ENCODE measurements at regions not wholly inside any gene's neighbourhood (a gene's known extent, or its start where the extent isn't known, plus 50 kb on each side); places are given as distances from the start of the nearest gene placed in this dataset.
"Not testable (repeated sequence)": the region's sequence is repeated elsewhere in the genome, so short reads cannot be mapped to it uniquely, and the experiment has no call there.

DNA sequence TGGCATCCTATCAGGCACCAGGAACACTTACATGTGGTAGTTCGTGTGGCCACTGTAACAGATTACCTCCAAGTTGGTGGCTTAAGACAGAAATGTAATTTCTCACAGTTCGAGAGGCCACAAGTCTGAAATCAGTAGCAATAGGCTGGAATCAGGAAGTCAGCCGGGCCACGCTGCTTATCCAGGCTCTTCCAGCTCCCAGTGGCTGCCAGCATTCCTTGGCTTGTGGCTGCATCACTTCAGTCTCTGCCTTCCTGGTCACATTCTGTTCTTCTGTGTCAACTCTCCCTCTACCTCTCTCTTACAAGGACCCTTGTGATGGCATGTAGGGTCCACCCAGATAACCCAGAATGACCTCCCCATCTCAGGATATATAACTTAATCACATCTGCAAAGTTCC is 78.7 kb upstream of the MSX2 start (continued):
- no peak for TF ChIP-seq POU6F1 (CRISPR knock-in tag; IDR thresholded peaks at IDR 0.05; ENCODE audit: borderline replicate concordance, low read depth)
- TF ChIP-seq TOX (CRISPR knock-in tag; IDR thresholded peaks at IDR 0.05; ENCODE audit: borderline replicate concordance) = no peak
- TF ChIP-seq, protein P1, sequence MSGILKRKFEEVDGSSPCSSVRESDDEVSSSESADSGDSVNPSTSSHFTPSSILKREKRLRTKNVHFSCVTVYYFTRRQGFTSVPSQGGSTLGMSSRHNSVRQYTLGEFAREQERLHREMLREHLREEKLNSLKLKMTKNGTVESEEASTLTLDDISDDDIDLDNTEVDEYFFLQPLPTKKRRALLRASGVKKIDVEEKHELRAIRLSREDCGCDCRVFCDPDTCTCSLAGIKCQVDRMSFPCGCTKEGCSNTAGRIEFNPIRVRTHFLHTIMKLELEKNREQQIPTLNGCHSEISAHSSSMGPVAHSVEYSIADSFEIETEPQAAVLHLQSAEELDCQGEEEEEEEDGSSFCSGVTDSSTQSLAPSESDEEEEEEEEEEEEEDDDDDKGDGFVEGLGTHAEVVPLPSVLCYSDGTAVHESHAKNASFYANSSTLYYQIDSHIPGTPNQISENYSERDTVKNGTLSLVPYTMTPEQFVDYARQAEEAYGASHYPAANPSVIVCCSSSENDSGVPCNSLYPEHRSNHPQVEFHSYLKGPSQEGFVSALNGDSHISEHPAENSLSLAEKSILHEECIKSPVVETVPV (CRISPR knock-in tag; IDR thresholded peaks at IDR 0.05) = no peak
- TF ChIP-seq SNAI2 (CRISPR knock-in tag; IDR thresholded peaks at IDR 0.05) = no peak
- no peak for TF ChIP-seq ESRRG (CRISPR knock-in tag; IDR thresholded peaks at IDR 0.05)
- no peak for TF ChIP-seq CSDC2 (CRISPR knock-in tag; IDR thresholded peaks at IDR 0.05)
- no peak for TF ChIP-seq ARNTL (CRISPR knock-in tag; IDR thresholded peaks at IDR 0.05; ENCODE audit: borderline replicate concordance, low read depth)

GRCh38 chr5:174648618-174649017 is 75.8 kb upstream of the MSX2 start:
- not testable (repeated sequence) for ATAC-seq

- ATAC-seq = no peak
- TF ChIP-seq OSR1 (CRISPR knock-in tag; IDR thresholded peaks at IDR 0.05) (no peak), CSDC2 (CRISPR knock-in tag; IDR thresholded peaks at IDR 0.05) (no peak)
- TF ChIP-seq, protein P1 (CRISPR knock-in tag; IDR thresholded peaks at IDR 0.05) = no peak
These were observed 75.0 kb upstream of the MSX2 start for GRCh38 chr5:174649391-174649790.

DNA sequence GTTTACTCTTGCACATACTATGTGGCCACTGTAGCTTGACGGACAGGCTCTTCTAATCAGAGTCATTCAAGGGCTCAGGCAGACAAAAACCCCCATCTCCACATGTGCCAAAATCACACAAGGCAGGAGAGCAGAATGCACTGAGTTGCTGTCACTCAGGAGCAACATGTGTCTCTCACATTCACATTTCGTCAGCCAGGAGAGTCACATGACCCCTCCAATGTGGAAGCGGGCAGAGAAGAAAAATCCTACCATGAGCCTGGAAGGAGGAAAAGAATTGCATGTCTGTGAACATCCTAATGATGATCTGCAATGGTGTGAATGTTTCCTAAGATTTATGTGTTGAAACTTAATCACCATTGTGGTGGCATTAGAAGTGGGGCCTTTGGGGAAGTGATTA is 69.9 kb upstream of the MSX2 start:
- ATAC-seq = no peak

DNA sequence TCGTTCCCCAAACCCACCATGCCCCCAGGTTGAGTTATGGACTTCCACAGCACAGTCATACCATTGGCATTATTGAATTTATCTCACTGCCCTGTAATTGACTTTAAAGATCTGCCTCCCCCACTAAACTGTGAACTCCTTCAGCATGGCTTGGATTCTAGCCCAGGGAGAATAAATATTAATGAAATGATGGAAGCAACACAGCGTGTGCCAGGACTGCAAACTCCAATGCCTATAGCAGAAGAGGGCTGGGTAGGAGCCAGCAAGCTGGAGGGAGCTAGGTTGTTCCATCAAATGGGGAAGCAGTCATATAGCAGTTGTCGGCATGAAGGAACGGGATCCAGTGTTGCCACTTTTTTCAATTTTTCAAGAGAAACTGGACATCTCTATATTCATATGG is 69.0 kb upstream of the MSX2 start:
- no peak for ATAC-seq

More for the DNA sequence above, 69.9 kb upstream of the MSX2 start:
- TF ChIP-seq RARB (CRISPR knock-in tag; IDR thresholded peaks at IDR 0.05) (no peak), SNAI2 (CRISPR knock-in tag; IDR thresholded peaks at IDR 0.05) (no peak), CSDC2 (CRISPR knock-in tag; IDR thresholded peaks at IDR 0.05) (no peak), BACH2 (CRISPR knock-in tag; IDR thresholded peaks at IDR 0.05; ENCODE audit: borderline replicate concordance) (no peak), GLIS3 (CRISPR knock-in tag; IDR thresholded peaks at IDR 0.05) (no peak), ZC3H10 (CRISPR knock-in tag; IDR thresholded peaks at IDR 0.05) (no peak), ESRRG (CRISPR knock-in tag; IDR thresholded peaks at IDR 0.05) (no peak)

More for the DNA sequence above, 69.0 kb upstream of the MSX2 start:
- TF ChIP-seq ZFP30 (CRISPR knock-in tag; IDR thresholded peaks at IDR 0.05) = no peak
- TF ChIP-seq ZFP3 (CRISPR knock-in tag; IDR thresholded peaks at IDR 0.05) = no peak
- TF ChIP-seq ZNF8 (CRISPR knock-in tag; IDR thresholded peaks at IDR 0.05) = no peak
- no peak for TF ChIP-seq ZNF70 (CRISPR knock-in tag; IDR thresholded peaks at IDR 0.05)
- no peak for TF ChIP-seq GLIS3 (CRISPR knock-in tag; IDR thresholded peaks at IDR 0.05)
- TF ChIP-seq TOX (CRISPR knock-in tag; IDR thresholded peaks at IDR 0.05; ENCODE audit: borderline replicate concordance) = no peak
- no peak for TF ChIP-seq RARB (CRISPR knock-in tag; IDR thresholded peaks at IDR 0.05)
- TF ChIP-seq, protein P1 (CRISPR knock-in tag; IDR thresholded peaks at IDR 0.05) = no peak
- TF ChIP-seq, protein P2, sequence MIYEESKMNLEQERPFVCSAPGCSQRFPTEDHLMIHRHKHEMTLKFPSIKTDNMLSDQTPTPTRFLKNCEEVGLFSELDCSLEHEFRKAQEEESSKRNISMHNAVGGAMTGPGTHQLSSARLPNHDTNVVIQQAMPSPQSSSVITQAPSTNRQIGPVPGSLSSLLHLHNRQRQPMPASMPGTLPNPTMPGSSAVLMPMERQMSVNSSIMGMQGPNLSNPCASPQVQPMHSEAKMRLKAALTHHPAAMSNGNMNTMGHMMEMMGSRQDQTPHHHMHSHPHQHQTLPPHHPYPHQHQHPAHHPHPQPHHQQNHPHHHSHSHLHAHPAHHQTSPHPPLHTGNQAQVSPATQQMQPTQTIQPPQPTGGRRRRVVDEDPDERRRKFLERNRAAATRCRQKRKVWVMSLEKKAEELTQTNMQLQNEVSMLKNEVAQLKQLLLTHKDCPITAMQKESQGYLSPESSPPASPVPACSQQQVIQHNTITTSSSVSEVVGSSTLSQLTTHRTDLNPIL (CRISPR knock-in tag; IDR thresholded peaks at IDR 0.05; ENCODE audit: low read depth) = no peak
- TF ChIP-seq BACH2 (CRISPR knock-in tag; IDR thresholded peaks at IDR 0.05; ENCODE audit: borderline replicate concordance) = no peak
- no peak for TF ChIP-seq ZC3H10 (CRISPR knock-in tag; IDR thresholded peaks at IDR 0.05)
- TF ChIP-seq OSR1 (CRISPR knock-in tag; IDR thresholded peaks at IDR 0.05) = no peak
- no peak for TF ChIP-seq PPARA (CRISPR knock-in tag; IDR thresholded peaks at IDR 0.05; ENCODE audit: borderline replicate concordance)
- TF ChIP-seq CSDC2 (CRISPR knock-in tag; IDR thresholded peaks at IDR 0.05) = no peak
- TF ChIP-seq, protein P3, sequence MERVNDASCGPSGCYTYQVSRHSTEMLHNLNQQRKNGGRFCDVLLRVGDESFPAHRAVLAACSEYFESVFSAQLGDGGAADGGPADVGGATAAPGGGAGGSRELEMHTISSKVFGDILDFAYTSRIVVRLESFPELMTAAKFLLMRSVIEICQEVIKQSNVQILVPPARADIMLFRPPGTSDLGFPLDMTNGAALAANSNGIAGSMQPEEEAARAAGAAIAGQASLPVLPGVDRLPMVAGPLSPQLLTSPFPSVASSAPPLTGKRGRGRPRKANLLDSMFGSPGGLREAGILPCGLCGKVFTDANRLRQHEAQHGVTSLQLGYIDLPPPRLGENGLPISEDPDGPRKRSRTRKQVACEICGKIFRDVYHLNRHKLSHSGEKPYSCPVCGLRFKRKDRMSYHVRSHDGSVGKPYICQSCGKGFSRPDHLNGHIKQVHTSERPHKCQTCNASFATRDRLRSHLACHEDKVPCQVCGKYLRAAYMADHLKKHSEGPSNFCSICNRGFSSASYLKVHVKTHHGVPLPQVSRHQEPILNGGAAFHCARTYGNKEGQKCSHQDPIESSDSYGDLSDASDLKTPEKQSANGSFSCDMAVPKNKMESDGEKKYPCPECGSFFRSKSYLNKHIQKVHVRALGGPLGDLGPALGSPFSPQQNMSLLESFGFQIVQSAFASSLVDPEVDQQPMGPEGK (CRISPR knock-in tag; IDR thresholded peaks at IDR 0.05; ENCODE audit: borderline replicate concordance) = no peak
- TF ChIP-seq ZNF565 (CRISPR knock-in tag; conservative IDR thresholded peaks at IDR 0.05; ENCODE audit: low read depth) = no peak
- TF ChIP-seq, protein P4, sequence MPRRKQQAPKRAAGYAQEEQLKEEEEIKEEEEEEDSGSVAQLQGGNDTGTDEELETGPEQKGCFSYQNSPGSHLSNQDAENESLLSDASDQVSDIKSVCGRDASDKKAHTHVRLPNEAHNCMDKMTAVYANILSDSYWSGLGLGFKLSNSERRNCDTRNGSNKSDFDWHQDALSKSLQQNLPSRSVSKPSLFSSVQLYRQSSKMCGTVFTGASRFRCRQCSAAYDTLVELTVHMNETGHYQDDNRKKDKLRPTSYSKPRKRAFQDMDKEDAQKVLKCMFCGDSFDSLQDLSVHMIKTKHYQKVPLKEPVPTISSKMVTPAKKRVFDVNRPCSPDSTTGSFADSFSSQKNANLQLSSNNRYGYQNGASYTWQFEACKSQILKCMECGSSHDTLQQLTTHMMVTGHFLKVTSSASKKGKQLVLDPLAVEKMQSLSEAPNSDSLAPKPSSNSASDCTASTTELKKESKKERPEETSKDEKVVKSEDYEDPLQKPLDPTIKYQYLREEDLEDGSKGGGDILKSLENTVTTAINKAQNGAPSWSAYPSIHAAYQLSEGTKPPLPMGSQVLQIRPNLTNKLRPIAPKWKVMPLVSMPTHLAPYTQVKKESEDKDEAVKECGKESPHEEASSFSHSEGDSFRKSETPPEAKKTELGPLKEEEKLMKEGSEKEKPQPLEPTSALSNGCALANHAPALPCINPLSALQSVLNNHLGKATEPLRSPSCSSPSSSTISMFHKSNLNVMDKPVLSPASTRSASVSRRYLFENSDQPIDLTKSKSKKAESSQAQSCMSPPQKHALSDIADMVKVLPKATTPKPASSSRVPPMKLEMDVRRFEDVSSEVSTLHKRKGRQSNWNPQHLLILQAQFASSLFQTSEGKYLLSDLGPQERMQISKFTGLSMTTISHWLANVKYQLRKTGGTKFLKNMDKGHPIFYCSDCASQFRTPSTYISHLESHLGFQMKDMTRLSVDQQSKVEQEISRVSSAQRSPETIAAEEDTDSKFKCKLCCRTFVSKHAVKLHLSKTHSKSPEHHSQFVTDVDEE (CRISPR knock-in tag; IDR thresholded peaks at IDR 0.05) = no peak
- TF ChIP-seq TCF4 (CRISPR knock-in tag; IDR thresholded peaks at IDR 0.05; ENCODE audit: borderline replicate concordance) = no peak
- no peak for TF ChIP-seq ISL1 (CRISPR knock-in tag; IDR thresholded peaks at IDR 0.05)

Data from SK-N-SH treated with all-trans-retinoic acid at 6 μM for 48 hours (cell line).